GM12878 (cell line): ENCODE measurements at regions not wholly inside any gene's neighbourhood (a gene's known extent, or its start where the extent isn't known, plus 50 kb on each side); places are given as distances from the start of the nearest gene placed in this dataset.

Experiments
- CTCF ChIP-seq, 3 experiments: IDR thresholded peaks in 2 of 3; conservative IDR thresholded peaks in 1 of 3; 2 replicates each; pipeline ENCODE4 v1.5.1; 2011; ENCODE audit warnings: low read depth in 3 of 3, low read length in 3 of 3, mild to moderate bottlenecking in 3 of 3, control low read depth in 2 of 3, moderate library complexity in 2 of 3, inconsistent platforms in 1 of 3, mixed read lengths in 1 of 3; ENCODE audit not compliant: control insufficient read depth in 2 of 3, insufficient read depth in 1 of 3; ENCODE audit errors: extremely low read depth in 1 of 3
- DPF2 ChIP-seq: fragments of 450-650 bp; IDR thresholded peaks from 2 replicates; pipeline ENCODE4 v1.6.1; 2017; ENCODE audit warnings: mild to moderate bottlenecking
- ESRRA ChIP-seq: IDR thresholded peaks from 2 replicates; pipeline ENCODE4 v1.6.1; 2012; ENCODE audit warnings: mild to moderate bottlenecking, low read length, improper control_type of control experiment
- ETV6 ChIP-seq, 2 experiments: fragments of 450-650 bp in 1 of 2; IDR thresholded peaks in 1 of 2; conservative IDR thresholded peaks in 1 of 2; 2 replicates each; pipeline ENCODE4 v1.6.1; 2014; ENCODE audit warnings: antibody characterized with exemption in 1 of 2, borderline replicate concordance in 1 of 2, low read depth in 1 of 2, mild to moderate bottlenecking in 1 of 2, moderate library complexity in 1 of 2
- JUND ChIP-seq: IDR thresholded peaks from 2 replicates; pipeline ENCODE4 v1.6.1; 2012; ENCODE audit warnings: low read depth, mild to moderate bottlenecking, low read length, improper control_type of control experiment, moderate library complexity
- PAX8 ChIP-seq: fragments of 450-650 bp; IDR thresholded peaks from 2 replicates; pipeline ENCODE4 v1.6.1; 2017; ENCODE audit warnings: mild to moderate bottlenecking, moderate library complexity
- PBX3 ChIP-seq: IDR thresholded peaks from 2 replicates; pipeline ENCODE4 v1.6.1; 2011; ENCODE audit warnings: mild to moderate bottlenecking, low read depth, low read length, moderate library complexity; ENCODE audit not compliant: insufficient replicate concordance
- POLR2AphosphoS5 ChIP-seq: IDR thresholded peaks from 2 replicates; pipeline ENCODE4 v1.6.1; 2011; ENCODE audit warnings: mild to moderate bottlenecking, low read length, inconsistent platforms
- TAF1 ChIP-seq: IDR thresholded peaks from 2 replicates; pipeline ENCODE4 v1.6.1; 2011; ENCODE audit warnings: mild to moderate bottlenecking, low read depth, low read length, borderline replicate concordance
- ZBTB33 ChIP-seq: fragments of 450-650 bp; IDR thresholded peaks from 2 replicates; pipeline ENCODE4 v1.6.1; 2017; ENCODE audit warnings: mild to moderate bottlenecking
- TF ChIP-seq, protein P1 (sequence below): IDR thresholded peaks from 2 replicates; pipeline ENCODE4 v1.6.1; 2011; ENCODE audit warnings: low read depth, low read length, improper control_type of control experiment, borderline replicate concordance

DNA sequence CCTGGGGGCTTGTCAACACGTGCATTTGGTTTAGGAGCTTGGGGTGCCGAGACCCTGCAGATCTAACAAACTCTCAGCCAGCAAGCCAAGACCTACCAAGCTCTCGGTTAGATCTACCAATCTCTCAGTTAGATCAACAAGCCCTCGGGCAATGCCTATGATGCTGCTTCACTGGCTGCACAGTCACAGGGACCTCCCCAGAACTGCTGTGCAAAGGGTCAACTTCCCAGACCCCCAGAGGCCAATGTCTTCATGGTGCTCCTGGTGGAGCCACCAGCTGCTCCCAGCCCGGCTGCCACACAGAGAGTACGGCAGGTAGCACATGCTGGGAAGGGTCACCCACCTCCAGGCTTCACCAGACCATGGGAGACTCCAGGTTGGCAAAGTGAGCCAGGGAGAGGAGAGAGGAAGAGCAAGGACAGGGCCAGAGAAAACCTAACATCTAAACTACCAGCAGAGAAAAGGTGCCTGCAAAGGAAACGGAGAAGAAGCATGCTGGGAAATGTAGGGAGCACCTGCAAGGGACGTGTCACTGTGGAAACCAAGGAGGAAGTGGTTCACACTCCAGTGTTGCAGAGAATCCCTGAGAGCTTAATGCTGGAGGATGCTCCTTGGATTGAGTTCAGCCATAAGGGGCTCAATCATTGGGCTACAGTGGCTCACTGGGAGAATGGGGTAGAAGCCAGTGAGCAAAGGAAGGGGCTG, 51.5 kb upstream of the GDF10 start:
- no peak for TF ChIP-seq CTCF (IDR thresholded peaks at IDR 0.05 in 2 of 3, conservative IDR thresholded peaks at IDR 0.05 in 1 of 3; ENCODE audit: control insufficient read depth in 2 of 3, extremely low read depth in 1 of 3, insufficient read depth in 1 of 3, low read depth in 3 of 3, low read length in 3 of 3)
- no peak for TF ChIP-seq POLR2AphosphoS5
- TF ChIP-seq, protein P1, sequence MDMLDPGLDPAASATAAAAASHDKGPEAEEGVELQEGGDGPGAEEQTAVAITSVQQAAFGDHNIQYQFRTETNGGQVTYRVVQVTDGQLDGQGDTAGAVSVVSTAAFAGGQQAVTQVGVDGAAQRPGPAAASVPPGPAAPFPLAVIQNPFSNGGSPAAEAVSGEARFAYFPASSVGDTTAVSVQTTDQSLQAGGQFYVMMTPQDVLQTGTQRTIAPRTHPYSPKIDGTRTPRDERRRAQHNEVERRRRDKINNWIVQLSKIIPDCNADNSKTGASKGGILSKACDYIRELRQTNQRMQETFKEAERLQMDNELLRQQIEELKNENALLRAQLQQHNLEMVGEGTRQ, result no peak
- no peak for TF ChIP-seq ETV6 (conservative IDR thresholded peaks at IDR 0.05 in 1 of 2, IDR thresholded peaks at IDR 0.05 in 1 of 2; ENCODE audit: borderline replicate concordance in 1 of 2, low read depth in 1 of 2)
- TF ChIP-seq JUND, result no peak
- TF ChIP-seq ZBTB33, result no peak
- no peak for TF ChIP-seq PBX3
- no peak for TF ChIP-seq TAF1
- no peak for TF ChIP-seq ESRRA
- TF ChIP-seq PAX8, result no peak
- TF ChIP-seq DPF2, result no peak
